WTC11 (cell line): ENCODE measurements at regions not wholly inside any gene's neighbourhood (a gene's known extent, or its start where the extent isn't known, plus 50 kb on each side); places are given as distances from the start of the nearest gene placed in this dataset.

Experiments used
- ATF2 ChIP-seq: sonication (generic); formaldehyde crosslinking; IDR thresholded peaks from 2 replicates; pipeline ENCODE4 v1.8.1; 2022; ENCODE audit warnings: low read depth, missing genetic modification reagents, borderline replicate concordance
- CREB1 ChIP-seq: sonication (generic); formaldehyde crosslinking; IDR thresholded peaks from 2 replicates; pipeline ENCODE4 v1.8.0; 2023; ENCODE audit warnings: mild to moderate bottlenecking, missing genetic modification reagents
- CTCF ChIP-seq: fragments of 200-600 bp; IDR thresholded peaks from 2 replicates; pipeline ENCODE4 v1.8.0; 2022; ENCODE audit warnings: antibody characterized with exemption
- ELF4 ChIP-seq: sonication (generic); formaldehyde crosslinking; IDR thresholded peaks from 2 replicates; pipeline ENCODE4 v1.8.1; 2022; ENCODE audit warnings: low read depth, mild to moderate bottlenecking, moderate library complexity, missing genetic modification reagents
- IRF2 ChIP-seq: sonication (generic); formaldehyde crosslinking; IDR thresholded peaks from 2 replicates; pipeline ENCODE4 v1.8.0; 2022; ENCODE audit warnings: low read depth, missing genetic modification reagents, borderline replicate concordance
- NFYB ChIP-seq: sonication (generic); formaldehyde crosslinking; conservative IDR thresholded peaks from 2 replicates; pipeline ENCODE4 v1.8.0; 2022; ENCODE audit warnings: low read depth, missing genetic modification reagents
- TEAD4 ChIP-seq: sonication (generic); formaldehyde crosslinking; IDR thresholded peaks from 2 replicates; pipeline ENCODE4 v1.8.0; 2022; ENCODE audit warnings: mild to moderate bottlenecking, missing genetic modification reagents
- ZBTB21 ChIP-seq: sonication (generic); formaldehyde crosslinking; IDR thresholded peaks from 2 replicates; pipeline ENCODE4 v1.8.1; 2023; ENCODE audit warnings: mild to moderate bottlenecking, missing genetic modification reagents, borderline replicate concordance
- ZNF263 ChIP-seq: sonication (generic); formaldehyde crosslinking; IDR thresholded peaks from 2 replicates; pipeline ENCODE4 v1.8.1; 2022; ENCODE audit warnings: low read depth, mild to moderate bottlenecking, moderate library complexity, missing genetic modification reagents
- ZNF425 ChIP-seq: fragments of 250-450 bp; sonication (Bioruptor Pico); conservative IDR thresholded peaks from 2 replicates; pipeline ENCODE4 v1.9.0; 2021; ENCODE audit warnings: mild to moderate bottlenecking
- TF ChIP-seq, protein P1 (sequence below): sonication (generic); formaldehyde crosslinking; IDR thresholded peaks from 2 replicates; pipeline ENCODE4 v1.8.0; 2022; ENCODE audit warnings: mild to moderate bottlenecking, missing genetic modification reagents

DNA sequence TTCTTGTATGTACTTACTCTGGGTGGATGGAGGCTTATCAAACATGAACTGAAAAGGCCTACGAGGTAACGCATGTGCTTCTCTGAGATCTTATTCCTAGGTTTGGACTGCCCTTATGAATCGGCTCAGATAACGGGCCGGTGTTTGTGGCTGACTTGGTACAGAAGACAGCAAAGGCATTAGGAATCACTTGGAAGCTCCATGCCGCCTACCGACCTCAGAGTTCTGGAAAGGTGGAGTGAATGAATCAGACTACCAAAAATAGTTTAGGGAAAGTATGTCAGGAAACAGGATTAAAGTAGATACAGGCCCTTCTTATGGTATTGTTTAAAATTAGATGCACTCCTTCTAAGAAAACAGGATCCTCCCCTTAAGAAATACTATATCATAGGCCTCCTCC lies 172.4 kb upstream of the PCDH9 start:
- TF ChIP-seq TEAD4 (CRISPR knock-in tag) (no peak), CTCF (no peak), CREB1 (CRISPR knock-in tag) (no peak), NFYB (CRISPR knock-in tag) (no peak), ELF4 (CRISPR knock-in tag) (no peak), IRF2 (no peak), ATF2 (CRISPR knock-in tag) (no peak), ZBTB21 (CRISPR knock-in tag) (no peak), ZNF263 (CRISPR knock-in tag) (no peak), ZNF425 (no peak)
- TF ChIP-seq, protein P1, sequence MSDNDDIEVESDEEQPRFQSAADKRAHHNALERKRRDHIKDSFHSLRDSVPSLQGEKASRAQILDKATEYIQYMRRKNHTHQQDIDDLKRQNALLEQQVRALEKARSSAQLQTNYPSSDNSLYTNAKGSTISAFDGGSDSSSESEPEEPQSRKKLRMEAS (CRISPR knock-in tag) = no peak
